Superior temporal gyrus (tissue), 1 donor: ENCODE measurements at regions not wholly inside any gene's neighbourhood (a gene's known extent, or its start where the extent isn't known, plus 50 kb on each side); places are given as distances from the start of the nearest gene placed in this dataset.

ENCODE experiments used
- DNase-seq: peaks from one replicate; pipeline ENCODE4 v3.0.0-alpha.2; 2016; ENCODE audit errors: extremely low spot score

DNA sequence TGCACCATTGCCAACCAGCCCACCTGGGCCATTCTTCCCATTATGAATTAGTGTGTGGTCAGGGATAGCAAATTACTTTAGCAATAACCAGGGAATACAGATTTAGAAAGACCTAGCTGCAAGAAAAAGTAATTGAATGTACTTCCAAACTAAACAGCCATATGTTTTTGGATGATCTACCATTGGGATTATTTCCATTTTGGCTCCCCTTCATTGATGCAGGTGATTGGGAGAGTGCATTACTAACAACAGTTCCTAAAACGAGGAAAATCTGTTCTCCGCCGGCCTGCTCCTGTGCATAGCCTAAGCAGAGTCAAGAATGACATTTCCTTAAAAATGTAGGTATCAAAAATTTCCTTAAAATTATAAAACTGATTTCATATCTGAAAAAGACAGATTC lies 58.5 kb downstream of the MAIP1 start:
- no peak for DNase-seq

DNA sequence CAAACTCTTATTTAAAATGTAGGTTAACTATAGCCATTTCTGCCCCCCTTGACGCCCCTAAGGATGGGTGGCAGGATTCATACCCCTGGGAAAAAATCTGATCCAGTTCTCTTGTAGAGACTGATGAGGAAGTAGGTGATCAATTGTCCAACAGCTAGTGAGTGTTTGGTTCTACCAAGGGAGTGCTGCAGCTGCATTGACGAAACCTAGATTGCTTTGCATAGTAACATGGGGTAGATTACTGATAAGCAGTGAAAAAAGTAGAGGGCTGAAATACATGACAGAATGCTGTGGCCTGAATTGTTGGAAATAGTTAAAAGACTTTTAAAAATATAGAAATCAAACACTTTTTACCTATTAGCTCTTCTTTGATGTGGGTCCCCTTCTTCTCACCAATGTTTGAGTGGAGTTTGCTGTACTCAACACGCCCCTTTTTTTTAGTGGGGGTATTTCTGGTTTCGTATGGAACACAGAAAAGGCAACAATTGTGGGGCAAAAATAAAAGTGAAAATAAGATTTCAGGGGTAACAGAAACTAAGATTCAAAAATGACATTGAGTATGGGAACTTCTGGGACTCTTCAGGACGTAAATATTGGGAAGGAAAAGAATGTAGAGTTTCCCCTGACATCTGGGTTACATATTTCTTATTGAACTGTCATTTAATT lies 66.2 kb downstream of the MAIP1 start:
- DNase-seq = no peak

DNA sequence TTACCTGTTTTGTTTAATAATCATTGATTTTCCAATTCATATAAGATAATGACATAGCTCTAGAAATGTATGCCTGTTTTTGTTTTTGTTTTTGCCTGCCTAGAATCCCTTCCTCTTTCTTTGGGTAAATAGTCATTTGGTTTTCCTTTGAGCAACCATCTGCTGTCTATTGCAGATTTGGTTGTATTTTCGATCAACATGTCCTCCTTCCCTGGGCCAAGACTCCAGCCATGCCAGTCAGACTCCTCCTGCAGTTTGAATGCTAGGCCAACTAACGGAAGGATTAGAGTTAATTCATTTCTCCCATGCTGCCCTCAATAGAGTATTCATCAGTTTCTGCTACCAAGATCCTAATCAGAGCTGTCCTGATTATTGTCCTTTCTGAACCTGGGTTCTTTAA lies 67.1 kb downstream of the MAIP1 start:
- no peak for DNase-seq

GRCh38 chr2:200023570-200023969 lies 68.2 kb downstream of the MAIP1 start:
- no peak for DNase-seq

DNA sequence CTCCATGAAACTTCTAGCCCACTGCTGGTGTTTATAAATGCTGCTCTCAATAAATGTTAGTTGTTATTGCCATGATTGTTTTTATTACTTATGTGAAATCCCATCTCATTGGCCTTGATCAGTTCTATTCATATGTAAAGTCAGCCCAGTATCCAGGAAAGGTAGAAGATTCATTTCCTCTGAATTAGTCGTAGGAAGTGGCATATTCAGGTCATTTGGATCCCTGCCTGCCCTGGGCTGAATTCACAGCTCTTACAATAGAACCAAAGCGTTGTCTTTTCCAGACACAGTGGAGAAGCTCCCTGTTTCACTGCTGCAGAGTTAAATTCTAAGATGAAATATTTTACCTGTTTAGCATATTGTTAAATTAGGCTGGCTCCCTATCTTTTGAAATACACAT lies 70.3 kb downstream of the MAIP1 start:
- DNase-seq = no peak

GRCh38 chr2:200026332-200027230 lies 71.2 kb downstream of the MAIP1 start:
- no peak for DNase-seq

GRCh38 chr2:200028998-200029397 lies 73.6 kb downstream of the MAIP1 start:
- no peak for DNase-seq

- DNase-seq = no peak
These were observed 77.5 kb downstream of the MAIP1 start for GRCh38 chr2:200032895-200033294.

DNA sequence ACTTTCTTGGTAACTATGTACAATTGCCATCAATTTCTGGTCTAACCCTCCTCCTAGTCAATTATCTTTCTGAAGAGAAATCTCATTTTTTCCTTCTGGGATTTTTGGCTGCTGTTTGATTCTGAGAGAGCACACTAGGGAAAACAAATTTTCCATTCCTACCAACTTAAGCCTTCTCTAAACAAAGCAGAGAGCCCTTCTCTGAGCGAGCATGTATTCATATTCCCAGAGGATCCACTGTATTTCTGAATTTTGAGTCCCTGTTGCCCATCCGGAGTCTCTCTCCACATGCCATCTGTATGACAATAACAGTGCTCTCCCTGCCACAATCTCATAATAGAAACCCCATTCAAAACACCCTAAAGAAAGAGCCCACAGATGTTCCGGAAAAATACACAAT lies 78.5 kb downstream of the MAIP1 start:
- no peak for DNase-seq

GRCh38 chr2:200034816-200035215 lies 79.4 kb downstream of the MAIP1 start:
- DNase-seq = no peak

DNA sequence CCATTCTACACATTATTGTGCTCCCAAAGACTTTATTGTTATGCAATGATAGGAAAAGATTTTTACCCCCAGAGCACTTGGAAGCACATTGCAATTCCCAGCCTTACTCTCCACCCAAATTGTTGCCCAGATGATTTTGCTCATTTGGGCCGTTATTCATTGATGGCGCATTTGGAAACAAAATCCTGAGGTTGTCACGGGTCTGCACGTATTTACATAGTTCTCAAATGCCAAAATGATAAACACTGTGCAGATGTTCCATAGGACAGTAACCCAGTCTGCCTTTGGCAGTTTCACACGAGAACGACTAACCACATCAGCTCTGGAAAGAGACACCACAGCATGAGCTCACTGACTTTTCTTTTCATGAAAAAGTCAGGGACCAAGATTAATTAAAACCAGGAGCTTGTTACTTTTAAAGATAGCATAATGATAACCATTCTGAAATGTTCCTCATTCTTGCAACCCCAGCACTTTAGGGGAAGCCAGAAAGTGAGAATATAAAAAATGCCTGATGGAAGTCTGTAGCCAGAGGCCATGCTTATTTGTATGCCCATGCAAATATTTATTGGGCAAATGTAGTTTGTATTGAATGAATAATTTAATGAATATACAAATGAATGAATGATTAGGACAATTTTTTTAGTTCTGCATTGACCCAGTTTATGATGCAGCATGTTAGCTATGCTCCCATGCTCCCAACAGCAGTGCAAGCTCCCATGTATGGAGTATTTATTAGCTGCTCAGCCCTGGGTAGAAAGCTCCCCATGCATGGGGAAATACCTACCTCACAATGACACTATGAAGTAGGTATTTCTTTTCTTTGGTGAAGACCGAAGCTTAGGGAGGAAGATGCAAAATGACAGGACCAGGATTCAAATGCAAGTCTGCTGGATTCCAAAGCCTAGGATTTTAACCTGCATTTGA lies 84.6 kb downstream of the MAIP1 start:
- DNase-seq = no peak

GRCh38 chr2:200040831-200041230 lies 85.4 kb downstream of the MAIP1 start:
- no peak for DNase-seq

- no peak for DNase-seq
These were observed 86.3 kb downstream of the MAIP1 start for GRCh38 chr2:200041639-200042038.

DNA sequence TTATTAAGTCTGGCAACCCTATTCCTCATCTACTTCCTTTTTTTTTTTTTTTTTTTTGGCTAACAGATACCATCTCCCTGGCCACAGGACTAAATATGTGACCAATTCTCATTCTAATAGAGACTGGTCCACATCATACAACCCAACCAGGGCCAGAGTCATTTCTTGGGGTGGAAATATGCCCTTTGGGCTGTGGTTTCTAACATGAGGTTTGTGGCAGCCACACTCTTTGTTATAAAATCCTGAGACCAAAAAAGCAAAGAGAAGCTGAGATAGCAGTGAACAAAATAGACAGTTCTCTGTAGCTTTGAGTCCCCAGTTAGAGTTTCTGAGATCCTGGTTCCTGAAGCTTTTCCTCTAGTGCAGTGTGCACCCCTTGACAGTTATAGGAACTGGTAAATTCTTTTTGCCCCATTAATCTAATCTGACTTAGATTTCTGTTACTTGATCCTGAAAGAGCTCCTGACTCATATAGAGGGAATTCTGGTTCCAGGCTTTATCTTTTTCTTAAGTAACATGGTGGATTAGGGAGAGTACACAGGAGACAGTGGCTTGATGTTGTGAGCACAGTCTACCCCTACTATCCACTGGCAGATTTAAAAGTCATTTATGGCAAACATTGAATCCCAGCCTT lies 86.8 kb downstream of the MAIP1 start:
- no peak for DNase-seq

DNA sequence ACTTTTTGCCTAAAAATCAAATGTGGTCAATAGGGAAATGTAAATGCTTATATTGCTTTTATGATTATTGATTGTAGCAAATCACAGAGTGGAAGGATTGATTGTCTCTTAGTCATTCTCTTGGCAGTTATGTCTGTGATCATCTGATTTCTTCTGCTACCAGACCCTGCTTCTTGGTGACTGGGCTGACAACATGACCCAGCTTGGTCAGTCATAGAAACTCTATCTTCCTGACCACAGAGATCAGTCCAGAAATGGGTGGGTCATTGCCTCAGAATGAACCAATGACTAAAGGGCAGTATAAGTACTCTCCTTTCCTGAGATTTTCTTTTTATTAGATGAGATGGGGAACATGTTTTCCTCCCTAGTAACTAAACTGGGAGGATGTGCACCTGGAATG lies 87.6 kb downstream of the MAIP1 start:
- DNase-seq = no peak

- DNase-seq = no peak
These were observed 89.1 kb downstream of the MAIP1 start for GRCh38 chr2:200044453-200044852.

DNA sequence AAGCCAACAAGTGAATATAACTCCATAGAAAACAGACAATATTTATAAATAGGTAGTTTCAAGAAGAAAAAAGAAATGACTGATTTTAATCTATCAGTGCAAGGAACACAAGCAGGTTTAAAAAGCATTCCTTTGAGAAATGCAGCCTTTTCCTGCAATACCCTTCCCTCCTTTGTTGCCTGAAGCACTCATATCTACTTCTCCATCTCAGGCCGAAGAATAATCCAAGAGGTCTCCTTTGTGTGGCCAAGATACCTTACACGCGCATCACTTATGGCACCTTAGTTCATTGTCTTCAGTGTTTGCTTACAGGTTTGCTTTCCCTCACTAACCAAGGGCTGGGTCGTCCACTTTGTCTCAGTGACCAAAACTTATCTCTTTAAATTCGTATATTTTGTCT lies 93.0 kb downstream of the MAIP1 start:
- no peak for DNase-seq

DNA sequence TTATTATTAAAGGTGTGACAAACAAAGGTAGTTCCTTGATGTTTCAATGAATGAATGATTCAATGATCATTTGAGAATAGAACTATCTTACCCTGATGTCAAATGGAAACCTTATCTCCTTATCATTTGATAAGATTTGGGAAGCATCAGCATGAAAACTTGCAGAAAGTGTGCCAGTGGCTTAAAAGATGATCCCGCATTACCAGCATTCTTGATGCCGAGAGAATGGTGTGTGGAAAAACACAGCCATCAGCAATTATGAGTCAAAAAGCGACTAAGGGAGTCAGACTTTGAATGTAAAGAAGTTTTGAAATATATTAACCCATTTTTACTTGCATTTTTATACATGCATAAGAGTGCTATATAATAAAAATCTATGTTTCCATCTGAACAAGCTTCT lies 93.7 kb downstream of the MAIP1 start:
- DNase-seq = no peak

DNA sequence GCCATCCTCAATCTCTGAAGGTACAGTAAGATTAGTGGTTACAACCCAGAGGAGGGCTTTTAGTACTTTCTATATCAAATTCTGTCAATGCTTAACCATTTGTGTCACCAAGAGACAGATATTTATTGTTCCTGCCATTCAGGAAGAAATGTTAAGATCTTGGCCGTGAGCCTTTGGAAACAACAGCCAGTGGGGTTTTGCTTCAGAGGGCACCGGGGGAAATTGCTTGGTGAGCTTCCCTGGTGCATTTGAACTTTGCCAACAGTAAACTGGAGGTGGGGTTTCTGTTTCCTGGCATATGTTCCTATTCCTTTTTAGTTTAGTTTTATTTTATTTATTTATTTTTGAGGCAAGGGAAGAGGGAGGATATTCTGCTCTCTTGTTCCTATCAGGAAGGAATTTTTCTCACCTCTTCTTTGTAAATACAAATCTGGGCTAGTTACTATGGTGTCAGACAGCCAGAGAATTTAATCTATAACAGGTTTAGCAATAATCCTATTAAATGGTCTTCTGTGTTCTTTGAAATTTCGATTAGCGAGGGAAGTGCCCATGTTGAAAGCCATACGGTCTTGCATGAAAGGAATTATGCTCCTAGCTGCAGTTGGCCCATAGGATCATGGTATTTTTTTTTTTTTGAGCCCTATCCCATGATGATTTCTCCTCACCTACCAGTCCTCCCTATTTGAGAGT lies 95.7 kb downstream of the MAIP1 start:
- DNase-seq = no peak

DNA sequence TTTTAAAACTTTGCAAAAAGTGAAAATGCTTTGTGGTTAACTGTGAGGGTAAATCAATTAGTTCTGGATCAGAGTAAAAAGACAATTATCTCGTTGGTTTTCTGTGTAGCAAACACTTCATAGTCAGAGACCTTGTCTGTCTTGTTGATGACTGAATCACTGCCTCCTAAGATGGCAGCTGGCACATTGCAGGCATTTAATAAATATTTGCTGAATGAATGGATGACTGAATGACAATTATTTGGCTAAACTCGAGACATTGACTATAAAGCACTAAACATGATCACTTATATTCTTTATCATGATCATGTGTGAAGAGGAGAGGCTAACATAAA lies 96.2 kb downstream of the MAIP1 start:
- no peak for DNase-seq

DNA sequence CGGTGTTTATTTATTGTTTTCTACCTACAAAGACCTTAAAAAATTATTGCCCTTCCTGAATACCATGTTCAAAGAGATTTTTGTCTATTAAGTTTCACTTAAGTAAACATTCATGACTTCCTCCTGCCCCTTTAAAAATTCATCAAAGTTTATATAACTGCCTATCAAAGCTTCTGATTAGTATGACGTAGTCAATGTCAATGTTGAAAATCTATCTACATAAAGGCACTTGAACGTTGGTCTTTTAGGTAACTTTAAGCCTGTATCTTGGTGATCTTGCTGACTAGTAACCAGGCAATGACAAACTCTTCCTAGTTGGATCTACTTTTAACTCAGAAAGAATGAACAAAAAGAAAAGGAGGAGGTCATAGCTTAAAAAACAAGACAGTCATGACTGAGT lies 97.2 kb downstream of the MAIP1 start:
- no peak for DNase-seq
